ENCODE measurements at regions not wholly inside any gene's neighbourhood (a gene's known extent, or its start where the extent isn't known, plus 50 kb on each side); places are given as distances from the start of the nearest gene placed in this dataset.

- TF ChIP-seq CTCF (IDR thresholded peaks at IDR 0.05; ENCODE audit: extremely low read depth in 1 of 2, insufficient read depth in 1 of 2, low read depth in 1 of 2, low read length in 2 of 2) = no peak
- TF ChIP-seq POLR2A (IDR thresholded peaks at IDR 0.05; ENCODE audit: low read depth, low read length) = no peak
- no peak for TF ChIP-seq EZH2 (IDR thresholded peaks at IDR 0.05; ENCODE audit: borderline replicate concordance, low read depth, low read length, severe bottlenecking)
- TF ChIP-seq JUN (IDR thresholded peaks at IDR 0.05; ENCODE audit: borderline replicate concordance, insufficient read depth, insufficient read length, low read depth) = no peak
- no peak for TF ChIP-seq POLR2AphosphoS5 (IDR thresholded peaks at IDR 0.05; ENCODE audit: insufficient read depth, low read depth, low read length)
- TF ChIP-seq MYC (IDR thresholded peaks at IDR 0.05; ENCODE audit: low read depth, low read length) = no peak
- no peak for TF ChIP-seq FOS (IDR thresholded peaks at IDR 0.05; ENCODE audit: borderline replicate concordance, insufficient read depth, low read length)
Measured at GRCh38 chr17:22492331-22492730, 800.0 kb downstream of the KCNJ18 start.
